ENCODE measurements at regions not wholly inside any gene's neighbourhood (a gene's known extent, or its start where the extent isn't known, plus 50 kb on each side); places are given as distances from the start of the nearest gene placed in this dataset.

DNA sequence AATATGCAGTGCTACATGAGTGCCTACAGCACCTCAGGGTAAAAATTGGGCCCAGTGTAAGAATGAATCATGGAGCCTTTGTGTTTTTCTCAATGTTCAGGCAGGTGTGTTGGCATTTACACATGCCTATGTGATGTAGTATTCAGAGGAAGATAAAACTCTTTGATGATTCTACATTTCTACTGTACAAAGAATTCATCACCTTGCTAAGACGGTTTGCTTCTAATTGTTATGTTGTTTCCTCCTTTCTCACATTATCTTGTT, 867.3 kb downstream of the TTLL7 start:
- TF ChIP-seq, protein P1, sequence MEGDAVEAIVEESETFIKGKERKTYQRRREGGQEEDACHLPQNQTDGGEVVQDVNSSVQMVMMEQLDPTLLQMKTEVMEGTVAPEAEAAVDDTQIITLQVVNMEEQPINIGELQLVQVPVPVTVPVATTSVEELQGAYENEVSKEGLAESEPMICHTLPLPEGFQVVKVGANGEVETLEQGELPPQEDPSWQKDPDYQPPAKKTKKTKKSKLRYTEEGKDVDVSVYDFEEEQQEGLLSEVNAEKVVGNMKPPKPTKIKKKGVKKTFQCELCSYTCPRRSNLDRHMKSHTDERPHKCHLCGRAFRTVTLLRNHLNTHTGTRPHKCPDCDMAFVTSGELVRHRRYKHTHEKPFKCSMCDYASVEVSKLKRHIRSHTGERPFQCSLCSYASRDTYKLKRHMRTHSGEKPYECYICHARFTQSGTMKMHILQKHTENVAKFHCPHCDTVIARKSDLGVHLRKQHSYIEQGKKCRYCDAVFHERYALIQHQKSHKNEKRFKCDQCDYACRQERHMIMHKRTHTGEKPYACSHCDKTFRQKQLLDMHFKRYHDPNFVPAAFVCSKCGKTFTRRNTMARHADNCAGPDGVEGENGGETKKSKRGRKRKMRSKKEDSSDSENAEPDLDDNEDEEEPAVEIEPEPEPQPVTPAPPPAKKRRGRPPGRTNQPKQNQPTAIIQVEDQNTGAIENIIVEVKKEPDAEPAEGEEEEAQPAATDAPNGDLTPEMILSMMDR (IDR thresholded peaks at IDR 0.05 in 2 of 3, conservative IDR thresholded peaks at IDR 0.05 in 1 of 3; ENCODE audit: control insufficient read depth in 2 of 3, extremely low read depth in 1 of 3, insufficient read depth in 1 of 3, low read depth in 3 of 3, low read length in 3 of 3) = no peak
- TF ChIP-seq, protein P2, sequence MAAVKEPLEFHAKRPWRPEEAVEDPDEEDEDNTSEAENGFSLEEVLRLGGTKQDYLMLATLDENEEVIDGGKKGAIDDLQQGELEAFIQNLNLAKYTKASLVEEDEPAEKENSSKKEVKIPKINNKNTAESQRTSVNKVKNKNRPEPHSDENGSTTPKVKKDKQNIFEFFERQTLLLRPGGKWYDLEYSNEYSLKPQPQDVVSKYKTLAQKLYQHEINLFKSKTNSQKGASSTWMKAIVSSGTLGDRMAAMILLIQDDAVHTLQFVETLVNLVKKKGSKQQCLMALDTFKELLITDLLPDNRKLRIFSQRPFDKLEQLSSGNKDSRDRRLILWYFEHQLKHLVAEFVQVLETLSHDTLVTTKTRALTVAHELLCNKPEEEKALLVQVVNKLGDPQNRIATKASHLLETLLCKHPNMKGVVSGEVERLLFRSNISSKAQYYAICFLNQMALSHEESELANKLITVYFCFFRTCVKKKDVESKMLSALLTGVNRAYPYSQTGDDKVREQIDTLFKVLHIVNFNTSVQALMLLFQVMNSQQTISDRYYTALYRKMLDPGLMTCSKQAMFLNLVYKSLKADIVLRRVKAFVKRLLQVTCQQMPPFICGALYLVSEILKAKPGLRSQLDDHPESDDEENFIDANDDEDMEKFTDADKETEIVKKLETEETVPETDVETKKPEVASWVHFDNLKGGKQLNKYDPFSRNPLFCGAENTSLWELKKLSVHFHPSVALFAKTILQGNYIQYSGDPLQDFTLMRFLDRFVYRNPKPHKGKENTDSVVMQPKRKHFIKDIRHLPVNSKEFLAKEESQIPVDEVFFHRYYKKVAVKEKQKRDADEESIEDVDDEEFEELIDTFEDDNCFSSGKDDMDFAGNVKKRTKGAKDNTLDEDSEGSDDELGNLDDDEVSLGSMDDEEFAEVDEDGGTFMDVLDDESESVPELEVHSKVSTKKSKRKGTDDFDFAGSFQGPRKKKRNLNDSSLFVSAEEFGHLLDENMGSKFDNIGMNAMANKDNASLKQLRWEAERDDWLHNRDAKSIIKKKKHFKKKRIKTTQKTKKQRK (IDR thresholded peaks at IDR 0.05; ENCODE audit: low read depth, low read length) = no peak
- TF ChIP-seq EZH2 (IDR thresholded peaks at IDR 0.05; ENCODE audit: borderline replicate concordance, control insufficient read depth, low read depth, low read length) (no peak), RAD21 (IDR thresholded peaks at IDR 0.05; ENCODE audit: insufficient read depth, low read depth, low read length) (no peak), GABPA (IDR thresholded peaks at IDR 0.05; ENCODE audit: low read depth) (no peak), SP1 (IDR thresholded peaks at IDR 0.05; ENCODE audit: low read depth, low read length) (no peak), BHLHE40 (IDR thresholded peaks at IDR 0.05; ENCODE audit: borderline replicate concordance in 1 of 2, low read depth in 2 of 2, low read length in 1 of 2) (no peak), SIN3A (IDR thresholded peaks at IDR 0.05; ENCODE audit: low read depth, low read length) (no peak)
- TF ChIP-seq, protein P3, sequence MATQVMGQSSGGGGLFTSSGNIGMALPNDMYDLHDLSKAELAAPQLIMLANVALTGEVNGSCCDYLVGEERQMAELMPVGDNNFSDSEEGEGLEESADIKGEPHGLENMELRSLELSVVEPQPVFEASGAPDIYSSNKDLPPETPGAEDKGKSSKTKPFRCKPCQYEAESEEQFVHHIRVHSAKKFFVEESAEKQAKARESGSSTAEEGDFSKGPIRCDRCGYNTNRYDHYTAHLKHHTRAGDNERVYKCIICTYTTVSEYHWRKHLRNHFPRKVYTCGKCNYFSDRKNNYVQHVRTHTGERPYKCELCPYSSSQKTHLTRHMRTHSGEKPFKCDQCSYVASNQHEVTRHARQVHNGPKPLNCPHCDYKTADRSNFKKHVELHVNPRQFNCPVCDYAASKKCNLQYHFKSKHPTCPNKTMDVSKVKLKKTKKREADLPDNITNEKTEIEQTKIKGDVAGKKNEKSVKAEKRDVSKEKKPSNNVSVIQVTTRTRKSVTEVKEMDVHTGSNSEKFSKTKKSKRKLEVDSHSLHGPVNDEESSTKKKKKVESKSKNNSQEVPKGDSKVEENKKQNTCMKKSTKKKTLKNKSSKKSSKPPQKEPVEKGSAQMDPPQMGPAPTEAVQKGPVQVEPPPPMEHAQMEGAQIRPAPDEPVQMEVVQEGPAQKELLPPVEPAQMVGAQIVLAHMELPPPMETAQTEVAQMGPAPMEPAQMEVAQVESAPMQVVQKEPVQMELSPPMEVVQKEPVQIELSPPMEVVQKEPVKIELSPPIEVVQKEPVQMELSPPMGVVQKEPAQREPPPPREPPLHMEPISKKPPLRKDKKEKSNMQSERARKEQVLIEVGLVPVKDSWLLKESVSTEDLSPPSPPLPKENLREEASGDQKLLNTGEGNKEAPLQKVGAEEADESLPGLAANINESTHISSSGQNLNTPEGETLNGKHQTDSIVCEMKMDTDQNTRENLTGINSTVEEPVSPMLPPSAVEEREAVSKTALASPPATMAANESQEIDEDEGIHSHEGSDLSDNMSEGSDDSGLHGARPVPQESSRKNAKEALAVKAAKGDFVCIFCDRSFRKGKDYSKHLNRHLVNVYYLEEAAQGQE (IDR thresholded peaks at IDR 0.05; ENCODE audit: low read depth, low read length) = no peak
